Activated T-helper 2 cell treated with anti-CD3 and anti-CD28 coated beads, Interferon-gamma antibody, Interleukin-2, Interleukin-4, amounts not matched to agents 10 μg/mL and 5 μg/mL and 100 μg/mL, durations not matched to agents 14 hours and 24 hours and 36 hours (primary cell): ENCODE measurements at regions not wholly inside any gene's neighbourhood (a gene's known extent, or its start where the extent isn't known, plus 50 kb on each side); places are given as distances from the start of the nearest gene placed in this dataset.
"Not testable (repeated sequence)": the region's sequence is repeated elsewhere in the genome, so short reads cannot be mapped to it uniquely, and the experiment has no call there.

Source experiments
- DNase-seq: peaks from one replicate; pipeline ENCODE4 v3.0.0; 2021; ENCODE audit warnings: low spot score
- H3K27ac Mint-ChIP-seq: one replicate; pipeline ENCODE4 v1.8.0; 2021; ENCODE audit warnings: mixed read lengths
- H3K27me3 Mint-ChIP-seq: one replicate; pipeline ENCODE4 v1.8.0; 2021; ENCODE audit warnings: low read depth, mixed read lengths
- H3K36me3 Mint-ChIP-seq: one replicate; pipeline ENCODE4 v1.8.0; 2021; ENCODE audit warnings: low read depth, mixed read lengths
- H3K4me1 Mint-ChIP-seq: one replicate; pipeline ENCODE4 v1.8.0; 2021; ENCODE audit warnings: low read depth, mixed read lengths
- H3K4me3 Mint-ChIP-seq: one replicate; pipeline ENCODE4 v1.8.0; 2021; ENCODE audit warnings: low read depth, mild to moderate bottlenecking, moderate library complexity, mixed read lengths
- H3K9me3 Mint-ChIP-seq: one replicate; pipeline ENCODE4 v1.8.0; 2021; ENCODE audit warnings: mixed read lengths
- intact Hi-C: fragments of 100-400 bp; cut with micrococcal nuclease; formaldehyde crosslinking; loops from one replicate; pipeline ENCODE4 v1.15.1; 2023

GRCh38 chr5:104327801-104328200 is 765.2 kb upstream of the NUDT12 start:
- peaks cover 39% of the 10 kb centered on the region for H3K9me3 Mint-ChIP-seq
- no peak for DNase-seq
- no peaks in the 10 kb centered on the region for H3K27me3 Mint-ChIP-seq
- no peak overlapping the region for H3K27ac Mint-ChIP-seq
- no peaks in the 10 kb centered on the region for H3K36me3 Mint-ChIP-seq
- no peak overlapping the region for H3K4me3 Mint-ChIP-seq
- intact Hi-C loops: no loop called here
- H3K4me1 Mint-ChIP-seq: no peaks in the 10 kb centered on the region

- Mint-ChIP-seq H3K27ac (no peak overlapping the region), H3K9me3 (peaks cover 31% of the 10 kb centered on the region), H3K4me1 (no peaks in the 10 kb centered on the region), H3K27me3 (no peaks in the 10 kb centered on the region), H3K4me3 (no peak overlapping the region), H3K36me3 (no peaks in the 10 kb centered on the region)
- DNase-seq: no peak
- intact Hi-C loops: no loop called here
Measured at GRCh38 chr5:104326966-104327365, 764.4 kb upstream of the NUDT12 start.

- Mint-ChIP-seq H3K27ac (no peak overlapping the region), H3K9me3 (peaks cover 23% of the 10 kb centered on the region), H3K36me3 (no peaks in the 10 kb centered on the region), H3K27me3 (no peaks in the 10 kb centered on the region), H3K4me1 (no peaks in the 10 kb centered on the region), H3K4me3 (no peak overlapping the region)
- intact Hi-C loops: no loop called here
- no peak for DNase-seq
Measured at GRCh38 chr5:104325356-104325755, 762.8 kb upstream of the NUDT12 start.

- H3K27ac Mint-ChIP-seq, H3K36me3 Mint-ChIP-seq, H3K27me3 Mint-ChIP-seq, H3K9me3 Mint-ChIP-seq, DNase-seq, H3K4me3 Mint-ChIP-seq, intact Hi-C loops, H3K4me1 Mint-ChIP-seq: not testable (repeated sequence)
Measured at GRCh38 chr5:104316676-104317075, 754.1 kb upstream of the NUDT12 start.

- Mint-ChIP-seq H3K9me3 (peaks cover 3% of the 10 kb centered on the region), H3K27ac (no peak overlapping the region), H3K27me3 (no peaks in the 10 kb centered on the region), H3K4me3 (no peak overlapping the region), H3K4me1 (no peaks in the 10 kb centered on the region), H3K36me3 (no peaks in the 10 kb centered on the region)
- intact Hi-C loops: no loop called here
- no peak for DNase-seq
Measured at GRCh38 chr5:104312481-104312880, 749.9 kb upstream of the NUDT12 start.

- Mint-ChIP-seq H3K27ac (no peak overlapping the region), H3K27me3 (no peaks in the 10 kb centered on the region), H3K36me3 (no peaks in the 10 kb centered on the region), H3K4me1 (no peaks in the 10 kb centered on the region), H3K4me3 (no peak overlapping the region), H3K9me3 (no peaks in the 10 kb centered on the region)
- intact Hi-C loops: no loop called here
- DNase-seq: no peak
Measured at GRCh38 chr5:104305602-104306001, 743.0 kb upstream of the NUDT12 start.

- no peak for DNase-seq
- Mint-ChIP-seq H3K4me1 (no peaks in the 10 kb centered on the region), H3K27ac (no peak overlapping the region), H3K36me3 (no peaks in the 10 kb centered on the region), H3K27me3 (no peaks in the 10 kb centered on the region), H3K9me3 (peaks cover 18% of the 10 kb centered on the region), H3K4me3 (no peak overlapping the region)
- intact Hi-C loops: no loop called here
Measured at GRCh38 chr5:104299998-104300706, 737.6 kb upstream of the NUDT12 start.

GRCh38 chr5:104298518-104298917 is 735.9 kb upstream of the NUDT12 start:
- intact Hi-C loops: no loop called here
- no peaks in the 10 kb centered on the region for H3K36me3 Mint-ChIP-seq

GRCh38 chr5:104297076-104297475 is 734.5 kb upstream of the NUDT12 start:
- no peak for DNase-seq
- H3K27ac Mint-ChIP-seq: no peak overlapping the region
- no peaks in the 10 kb centered on the region for H3K27me3 Mint-ChIP-seq
- H3K4me1 Mint-ChIP-seq: no peaks in the 10 kb centered on the region
- intact Hi-C loops: no loop called here
- peaks cover 35% of the 10 kb centered on the region for H3K9me3 Mint-ChIP-seq
- no peak overlapping the region for H3K4me3 Mint-ChIP-seq
- H3K36me3 Mint-ChIP-seq: no peaks in the 10 kb centered on the region

More at GRCh38 chr5:104298518-104298917, 735.9 kb upstream of the NUDT12 start:
- Mint-ChIP-seq H3K9me3 (peaks cover 25% of the 10 kb centered on the region), H3K4me3 (no peak overlapping the region), H3K4me1 (no peaks in the 10 kb centered on the region), H3K27ac (no peak overlapping the region), H3K27me3 (no peaks in the 10 kb centered on the region)
- no peak for DNase-seq

GRCh38 chr5:104295991-104296390 is 733.4 kb upstream of the NUDT12 start:
- DNase-seq: no peak
- H3K27me3 Mint-ChIP-seq: no peaks in the 10 kb centered on the region
- no peaks in the 10 kb centered on the region for H3K4me1 Mint-ChIP-seq
- no peak overlapping the region for H3K4me3 Mint-ChIP-seq
- no peaks in the 10 kb centered on the region for H3K36me3 Mint-ChIP-seq
- peaks cover 45% of the 10 kb centered on the region for H3K9me3 Mint-ChIP-seq
- no peak overlapping the region for H3K27ac Mint-ChIP-seq
- intact Hi-C loops: no loop called here

- no peak for DNase-seq
- Mint-ChIP-seq H3K9me3 (peaks cover 17% of the 10 kb centered on the region), H3K4me3 (no peak overlapping the region), H3K27ac (no peak overlapping the region), H3K4me1 (no peaks in the 10 kb centered on the region), H3K27me3 (no peaks in the 10 kb centered on the region), H3K36me3 (no peaks in the 10 kb centered on the region)
- intact Hi-C loops: no loop called here
Measured at GRCh38 chr5:104283136-104283535, 720.5 kb upstream of the NUDT12 start.

GRCh38 chr5:104273725-104274124 is 711.1 kb upstream of the NUDT12 start:
- no peak overlapping the region for H3K27ac Mint-ChIP-seq
- intact Hi-C loops: no loop called here
- H3K4me1 Mint-ChIP-seq: no peaks in the 10 kb centered on the region
- no peak overlapping the region for H3K4me3 Mint-ChIP-seq
- DNase-seq: no peak
- peaks cover 4% of the 10 kb centered on the region for H3K9me3 Mint-ChIP-seq
- no peaks in the 10 kb centered on the region for H3K36me3 Mint-ChIP-seq
- H3K27me3 Mint-ChIP-seq: no peaks in the 10 kb centered on the region

GRCh38 chr5:104267320-104268015 is 704.9 kb upstream of the NUDT12 start:
- H3K27ac Mint-ChIP-seq: no peak overlapping the region
- H3K4me3 Mint-ChIP-seq: no peak overlapping the region
- H3K27me3 Mint-ChIP-seq: no peaks in the 10 kb centered on the region
- no peaks in the 10 kb centered on the region for H3K36me3 Mint-ChIP-seq
- intact Hi-C loops: no loop called here
- no peaks in the 10 kb centered on the region for H3K4me1 Mint-ChIP-seq
- H3K9me3 Mint-ChIP-seq: peaks cover 7% of the 10 kb centered on the region
- DNase-seq: no peak
